Sigmoid colon (tissue), 4 donors: ENCODE measurements at regions not wholly inside any gene's neighbourhood (a gene's known extent, or its start where the extent isn't known, plus 50 kb on each side); places are given as distances from the start of the nearest gene placed in this dataset.

Source experiments
- CTCF ChIP-seq, 4 experiments: fragments of 450-650 bp in 3 of 4; fragments of 200-600 bp in 1 of 4; IDR thresholded peaks; one replicate each; pipeline ENCODE4 v1.5.1; 2016 to 2019; ENCODE audit warnings: antibody characterized with exemption in 4 of 4, mild to moderate bottlenecking in 3 of 4, moderate library complexity in 2 of 4
- EP300 ChIP-seq, 4 donors: sonication (generic); formaldehyde crosslinking; IDR thresholded peaks; one replicate each; pipeline ENCODE4 v1.6.1; 2017; ENCODE audit warnings: antibody characterized with exemption in 4 of 4
- POLR2A ChIP-seq, 2 donors: fragments of 450-650 bp; IDR thresholded peaks; one replicate each; pipeline ENCODE4 v1.6.1; 2016; ENCODE audit warnings: antibody characterized with exemption in 2 of 2, mild to moderate bottlenecking in 2 of 2, moderate library complexity in 2 of 2

- TF ChIP-seq CTCF (IDR thresholded peaks at IDR 0.05): no peak
- TF ChIP-seq EP300 (IDR thresholded peaks at IDR 0.05): no peak
- TF ChIP-seq POLR2A (IDR thresholded peaks at IDR 0.05): no peak
Measured at GRCh38 chr11:42502151-42502550, 809.6 kb upstream of the API5 start.
